ENCODE measurements at regions not wholly inside any gene's neighbourhood (a gene's known extent, or its start where the extent isn't known, plus 50 kb on each side); places are given as distances from the start of the nearest gene placed in this dataset.

- H3K27me3 ChIP-seq (replicated peaks in 1 of 4; ENCODE audit: control extremely low read depth in 1 of 4, control insufficient read depth in 3 of 4, insufficient read depth in 4 of 4, low read length in 3 of 4) = peaks cover 0 to 3% (median 0%) of the 10 kb centered on the region in 4 experiments
Observed at GRCh38 chr15:34655326-34655725, 71.9 kb upstream of the GOLGA8B start.

DNA sequence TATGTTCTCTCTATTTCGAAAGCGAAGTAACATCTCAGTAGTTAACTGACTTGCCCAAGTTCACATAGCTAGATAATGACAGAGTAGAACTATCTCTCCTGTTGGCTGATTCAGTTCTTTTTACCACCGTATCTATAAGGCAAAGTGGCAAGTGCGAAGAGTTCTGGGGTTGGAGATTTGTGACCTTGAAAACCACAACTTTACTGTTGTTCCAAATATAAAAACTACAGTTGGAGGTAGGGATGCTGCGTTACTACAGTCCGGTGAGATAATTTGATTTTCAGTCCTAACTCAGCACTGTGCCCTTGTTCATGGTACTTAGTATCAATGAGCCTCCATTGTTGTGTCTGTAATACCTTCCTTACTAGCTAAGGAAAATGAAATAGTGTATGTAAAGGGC, 71.2 kb upstream of the GOLGA8B start:
- TF ChIP-seq, protein P1, sequence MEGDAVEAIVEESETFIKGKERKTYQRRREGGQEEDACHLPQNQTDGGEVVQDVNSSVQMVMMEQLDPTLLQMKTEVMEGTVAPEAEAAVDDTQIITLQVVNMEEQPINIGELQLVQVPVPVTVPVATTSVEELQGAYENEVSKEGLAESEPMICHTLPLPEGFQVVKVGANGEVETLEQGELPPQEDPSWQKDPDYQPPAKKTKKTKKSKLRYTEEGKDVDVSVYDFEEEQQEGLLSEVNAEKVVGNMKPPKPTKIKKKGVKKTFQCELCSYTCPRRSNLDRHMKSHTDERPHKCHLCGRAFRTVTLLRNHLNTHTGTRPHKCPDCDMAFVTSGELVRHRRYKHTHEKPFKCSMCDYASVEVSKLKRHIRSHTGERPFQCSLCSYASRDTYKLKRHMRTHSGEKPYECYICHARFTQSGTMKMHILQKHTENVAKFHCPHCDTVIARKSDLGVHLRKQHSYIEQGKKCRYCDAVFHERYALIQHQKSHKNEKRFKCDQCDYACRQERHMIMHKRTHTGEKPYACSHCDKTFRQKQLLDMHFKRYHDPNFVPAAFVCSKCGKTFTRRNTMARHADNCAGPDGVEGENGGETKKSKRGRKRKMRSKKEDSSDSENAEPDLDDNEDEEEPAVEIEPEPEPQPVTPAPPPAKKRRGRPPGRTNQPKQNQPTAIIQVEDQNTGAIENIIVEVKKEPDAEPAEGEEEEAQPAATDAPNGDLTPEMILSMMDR (IDR thresholded peaks at IDR 0.05) = no peak
- no peak for TF ChIP-seq EZH2 (IDR thresholded peaks at IDR 0.05; ENCODE audit: borderline replicate concordance, insufficient read depth, low read depth, low read length, poor library complexity, severe bottlenecking)
- peaks cover 0 to 3% (median 0%) of the 10 kb centered on the region in 4 experiments for H3K27me3 ChIP-seq (replicated peaks in 1 of 4; ENCODE audit: control extremely low read depth in 1 of 4, control insufficient read depth in 3 of 4, insufficient read depth in 4 of 4, low read length in 3 of 4)
- WGBS (ENCODE audit: insufficient coverage) = no CpG with 5 or more reads among the region's 6 CpGs
- no peaks in the 10 kb centered on the region for H3K79me2 ChIP-seq (ENCODE audit: control insufficient read depth, insufficient read depth, low read length)
- ChIA-PET CTCF (no interaction called here), POLR2A (no interaction called here)
- Mint-ChIP-seq H3K27me3 (peaks cover 41% of the 10 kb centered on the region), H3K4me1 (no peaks in the 10 kb centered on the region), H3K4me3 (no peak overlapping the region), H3K9me3 (ENCODE audit: insufficient read depth) (no peaks in the 10 kb centered on the region), H3K27ac (no peak overlapping the region)
- no peak overlapping the region for H3K9ac ChIP-seq (ENCODE audit: low read length)
- no peaks in the 10 kb centered on the region for H3K4me1 ChIP-seq (ENCODE audit: control insufficient read depth in 2 of 2, insufficient read depth in 2 of 2, low read length in 2 of 2)
- H3K4me2 ChIP-seq (replicated peaks; ENCODE audit: low read depth, low read length, poor library complexity, severe bottlenecking) = no peak overlapping the region
- H3K4me3 ChIP-seq (ENCODE audit: control extremely low read depth in 1 of 5, extremely low read depth in 1 of 5, insufficient read depth in 1 of 5, low read depth in 2 of 5, low read length in 4 of 5) = no peak overlapping the region
- no peaks in the 10 kb centered on the region for H3K9me3 ChIP-seq (ENCODE audit: control extremely low read depth in 1 of 3, control insufficient read depth in 2 of 3, insufficient read depth in 1 of 3, low read length in 2 of 3)
- DNase-seq (no peak), ATAC-seq (ENCODE audit: low read depth) (no peak)
- no peaks in the 10 kb centered on the region for H4K20me1 ChIP-seq (ENCODE audit: control insufficient read depth, insufficient read depth, low read length, poor library complexity, severe bottlenecking)
- intact Hi-C loops (cut with micrococcal nuclease) = no loop called here
- no peak overlapping the region for H2AFZ ChIP-seq (ENCODE audit: insufficient read depth, low read depth, low read length, poor library complexity, severe bottlenecking)
- H3K27ac ChIP-seq (ENCODE audit: low read length in 2 of 2) = no peak overlapping the region
- H3K36me3 ChIP-seq (replicated peaks in 1 of 2; ENCODE audit: control extremely low read depth in 1 of 2, control insufficient read depth in 1 of 2, extremely low read depth in 1 of 2, insufficient read depth in 2 of 2, low read length in 1 of 2) = no peaks in the 10 kb centered on the region

More at GRCh38 chr15:34655326-34655725, 71.9 kb upstream of the GOLGA8B start:
- no peaks in the 10 kb centered on the region for H4K20me1 ChIP-seq (ENCODE audit: control insufficient read depth, insufficient read depth, low read length, poor library complexity, severe bottlenecking)
- H3K79me2 ChIP-seq (ENCODE audit: control insufficient read depth, insufficient read depth, low read length) = no peaks in the 10 kb centered on the region
- H3K4me3 ChIP-seq (ENCODE audit: control extremely low read depth in 1 of 5, extremely low read depth in 1 of 5, insufficient read depth in 1 of 5, low read depth in 2 of 5, low read length in 4 of 5) = no peak overlapping the region
- Mint-ChIP-seq H3K9me3 (ENCODE audit: insufficient read depth) (no peaks in the 10 kb centered on the region), H3K27ac (no peak overlapping the region), H3K27me3 (peaks cover 43% of the 10 kb centered on the region), H3K4me1 (no peaks in the 10 kb centered on the region), H3K4me3 (no peak overlapping the region)
- H3K27ac ChIP-seq (ENCODE audit: low read length in 2 of 2) = no peak overlapping the region
- WGBS (ENCODE audit: insufficient coverage) = no CpG with 5 or more reads among the region's 2 CpGs
- no peaks in the 10 kb centered on the region for H3K9me3 ChIP-seq (ENCODE audit: control extremely low read depth in 1 of 3, control insufficient read depth in 2 of 3, insufficient read depth in 1 of 3, low read length in 2 of 3)
- no peaks in the 10 kb centered on the region for H3K4me1 ChIP-seq (ENCODE audit: control insufficient read depth in 2 of 2, insufficient read depth in 2 of 2, low read length in 2 of 2)
- no peaks in the 10 kb centered on the region for H3K36me3 ChIP-seq (replicated peaks in 1 of 2; ENCODE audit: control extremely low read depth in 1 of 2, control insufficient read depth in 1 of 2, extremely low read depth in 1 of 2, insufficient read depth in 2 of 2, low read length in 1 of 2)
- POLR2A ChIA-PET = no interaction called here
- CTCF ChIA-PET = no interaction called here
- H3K9ac ChIP-seq (ENCODE audit: low read length) = no peak overlapping the region
- no peak for TF ChIP-seq EZH2 (IDR thresholded peaks at IDR 0.05; ENCODE audit: borderline replicate concordance, insufficient read depth, low read depth, low read length, poor library complexity, severe bottlenecking)
- TF ChIP-seq, protein P1 (IDR thresholded peaks at IDR 0.05) = no peak
- H2AFZ ChIP-seq (ENCODE audit: insufficient read depth, low read depth, low read length, poor library complexity, severe bottlenecking) = no peak overlapping the region
- DNase-seq = no peak
- intact Hi-C loops (cut with micrococcal nuclease) = no loop called here
- H3K4me2 ChIP-seq (replicated peaks; ENCODE audit: low read depth, low read length, poor library complexity, severe bottlenecking) = no peak overlapping the region
- ATAC-seq (ENCODE audit: low read depth) = no peak

Measured in B cell (primary cell).